ENCODE measurements at regions not wholly inside any gene's neighbourhood (a gene's known extent, or its start where the extent isn't known, plus 50 kb on each side); places are given as distances from the start of the nearest gene placed in this dataset.

DNA sequence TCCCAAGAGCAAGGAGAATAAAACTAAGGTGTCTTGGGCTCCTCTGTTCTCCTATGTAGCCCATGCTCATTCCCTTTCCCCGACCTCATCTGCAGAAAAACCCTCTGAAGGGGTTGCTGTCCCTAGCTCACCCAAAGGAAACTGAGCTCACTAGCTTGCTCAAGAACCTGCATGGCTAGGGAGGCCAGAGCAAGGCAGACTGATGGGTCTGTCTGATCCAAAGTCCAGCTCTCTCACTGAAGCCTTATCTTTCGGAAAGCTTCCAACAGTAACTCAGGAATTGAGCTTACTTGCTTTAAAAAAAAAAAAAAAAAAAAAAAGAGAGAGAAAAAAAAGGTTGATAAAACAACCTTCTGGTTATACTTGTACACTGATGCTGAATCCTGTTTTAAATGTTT is 141.4 kb upstream of the TOPAZ1 start:
- TF ChIP-seq, protein P1, sequence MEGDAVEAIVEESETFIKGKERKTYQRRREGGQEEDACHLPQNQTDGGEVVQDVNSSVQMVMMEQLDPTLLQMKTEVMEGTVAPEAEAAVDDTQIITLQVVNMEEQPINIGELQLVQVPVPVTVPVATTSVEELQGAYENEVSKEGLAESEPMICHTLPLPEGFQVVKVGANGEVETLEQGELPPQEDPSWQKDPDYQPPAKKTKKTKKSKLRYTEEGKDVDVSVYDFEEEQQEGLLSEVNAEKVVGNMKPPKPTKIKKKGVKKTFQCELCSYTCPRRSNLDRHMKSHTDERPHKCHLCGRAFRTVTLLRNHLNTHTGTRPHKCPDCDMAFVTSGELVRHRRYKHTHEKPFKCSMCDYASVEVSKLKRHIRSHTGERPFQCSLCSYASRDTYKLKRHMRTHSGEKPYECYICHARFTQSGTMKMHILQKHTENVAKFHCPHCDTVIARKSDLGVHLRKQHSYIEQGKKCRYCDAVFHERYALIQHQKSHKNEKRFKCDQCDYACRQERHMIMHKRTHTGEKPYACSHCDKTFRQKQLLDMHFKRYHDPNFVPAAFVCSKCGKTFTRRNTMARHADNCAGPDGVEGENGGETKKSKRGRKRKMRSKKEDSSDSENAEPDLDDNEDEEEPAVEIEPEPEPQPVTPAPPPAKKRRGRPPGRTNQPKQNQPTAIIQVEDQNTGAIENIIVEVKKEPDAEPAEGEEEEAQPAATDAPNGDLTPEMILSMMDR (IDR thresholded peaks at IDR 0.05; ENCODE audit: poor library complexity), result no peak
- TF ChIP-seq EZH2phosphoT487 (IDR thresholded peaks at IDR 0.05; ENCODE audit: low read depth, severe bottlenecking, unreplicated experiment), result no peak

Measured in hepatocyte (in vitro differentiated cells).